Amygdala (tissue), 56 donors: ENCODE measurements at regions not wholly inside any gene's neighbourhood (a gene's known extent, or its start where the extent isn't known, plus 50 kb on each side); places are given as distances from the start of the nearest gene placed in this dataset.

Experiments
- DNase-seq, 56 donors: peaks; one replicate each; lab custom pipeline; 2025; lab: John Stamatoyannopoulos, UW

GRCh38 chr10:89879121-89879520 is 177.7 kb downstream of the KIF20B start:
- no peak for DNase-seq

- no peak for DNase-seq
Measured at GRCh38 chr10:89887406-89887805, 186.0 kb downstream of the KIF20B start.

DNA sequence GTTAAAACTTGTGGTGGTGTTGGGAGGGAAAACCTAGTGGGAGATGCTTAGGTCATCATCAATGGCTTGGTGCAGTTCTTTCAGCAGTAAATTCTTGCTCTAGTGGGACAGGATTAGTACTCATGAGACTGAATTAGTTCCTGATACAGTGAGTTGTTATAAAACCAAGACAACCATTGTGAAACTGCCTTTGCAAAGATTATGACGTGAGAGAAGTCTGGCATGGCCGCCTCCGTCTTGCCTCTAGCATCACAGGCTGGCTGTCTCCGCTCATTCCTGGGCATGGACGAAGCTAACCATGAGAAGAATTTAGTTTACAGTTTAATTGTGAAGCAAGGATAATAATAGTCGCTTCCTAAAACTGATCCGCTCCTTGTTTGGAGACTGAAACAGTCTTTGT is 186.4 kb downstream of the KIF20B start:
- DNase-seq: peak in 1 of 56 donors; percentile 4

- peak in 1 of 56 donors; percentile 12 for DNase-seq
Measured at GRCh38 chr10:89888321-89889070, 187.1 kb downstream of the KIF20B start.

DNA sequence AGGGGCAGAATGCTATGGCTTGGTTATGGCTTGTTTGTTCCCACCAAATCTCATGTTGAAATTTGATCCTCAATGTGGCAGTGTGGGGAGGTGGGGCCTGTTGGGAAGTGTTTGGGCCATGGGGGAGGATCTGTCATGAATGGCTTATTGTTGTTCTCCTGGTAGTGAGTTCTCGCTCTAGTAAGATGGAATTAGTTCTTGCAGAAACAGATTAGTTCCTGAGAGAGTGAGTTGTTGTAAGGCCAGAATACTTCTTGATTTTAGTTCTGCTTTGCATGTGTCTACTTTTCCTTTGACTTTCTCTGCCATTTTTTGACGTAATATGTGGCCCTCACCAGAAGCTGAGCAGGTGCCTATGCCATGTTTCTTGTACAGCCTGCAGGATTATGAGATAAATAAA is 188.2 kb downstream of the KIF20B start:
- peak in 2 of 56 donors; percentile 0 to 8 for DNase-seq

DNA sequence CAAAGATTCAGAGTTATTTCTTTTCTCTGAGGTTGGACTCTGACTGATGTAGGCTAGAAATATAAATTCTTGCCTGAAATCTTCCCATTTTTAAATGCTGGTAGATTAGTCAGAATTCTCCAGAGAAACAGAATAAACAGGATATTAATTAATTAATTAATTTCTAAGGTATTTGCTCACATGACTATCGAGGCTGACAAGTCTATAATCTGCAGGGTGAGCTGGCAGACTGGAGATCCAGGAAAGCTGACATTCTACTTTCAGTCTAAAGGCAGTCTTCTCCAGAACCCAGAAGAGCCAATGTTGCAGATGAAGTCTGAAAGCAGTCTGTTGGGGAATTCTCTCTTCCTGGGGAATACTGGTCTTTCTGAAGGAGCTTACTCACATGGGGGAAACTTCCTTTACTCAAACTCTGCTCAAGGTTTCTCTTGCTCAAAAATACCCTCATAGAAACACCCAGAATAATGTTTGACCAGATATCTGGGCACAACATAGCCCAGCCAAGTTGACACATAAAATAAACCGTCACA is 189.7 kb downstream of the KIF20B start:
- no peak for DNase-seq

DNA sequence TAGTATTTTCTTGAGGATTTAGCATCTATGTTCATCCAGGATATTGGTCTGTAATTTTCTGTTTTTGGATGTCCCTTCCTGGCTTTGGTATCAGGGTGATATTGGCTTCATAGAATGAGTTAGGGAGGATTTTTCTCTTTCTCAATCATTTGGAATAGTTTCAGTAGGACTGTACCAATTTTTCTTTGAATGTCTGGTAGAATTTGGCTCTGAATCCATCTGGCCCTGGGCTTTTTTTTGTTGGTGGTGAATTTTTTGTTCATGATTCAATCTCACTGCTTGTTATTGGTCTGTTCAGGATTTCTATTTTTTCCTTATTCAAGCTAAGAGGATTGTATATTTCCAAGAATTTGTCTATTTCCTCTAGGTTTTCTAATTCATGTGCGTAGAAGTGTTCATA is 192.7 kb downstream of the KIF20B start:
- no peak for DNase-seq

GRCh38 chr10:89900554-89900953 is 199.2 kb downstream of the KIF20B start:
- no peak for DNase-seq

DNA sequence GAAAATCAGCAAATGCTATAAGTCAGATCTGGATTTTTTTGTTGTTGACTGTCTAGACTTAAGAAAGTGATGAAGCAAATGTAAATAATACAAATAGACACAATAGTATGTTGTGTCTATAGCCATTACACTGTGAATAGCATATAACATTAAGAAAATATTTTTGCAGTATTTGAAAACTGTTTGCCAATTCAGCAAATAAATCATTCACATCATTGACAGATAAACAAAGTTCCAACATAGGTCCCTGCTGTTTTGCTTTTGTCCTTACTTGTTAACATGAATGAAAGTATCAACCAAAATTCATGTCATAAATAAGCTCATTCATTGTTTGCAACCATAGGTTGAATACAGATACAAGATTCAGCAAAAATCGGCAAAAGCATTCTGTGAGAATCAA is 200.5 kb downstream of the KIF20B start:
- DNase-seq: no peak

DNA sequence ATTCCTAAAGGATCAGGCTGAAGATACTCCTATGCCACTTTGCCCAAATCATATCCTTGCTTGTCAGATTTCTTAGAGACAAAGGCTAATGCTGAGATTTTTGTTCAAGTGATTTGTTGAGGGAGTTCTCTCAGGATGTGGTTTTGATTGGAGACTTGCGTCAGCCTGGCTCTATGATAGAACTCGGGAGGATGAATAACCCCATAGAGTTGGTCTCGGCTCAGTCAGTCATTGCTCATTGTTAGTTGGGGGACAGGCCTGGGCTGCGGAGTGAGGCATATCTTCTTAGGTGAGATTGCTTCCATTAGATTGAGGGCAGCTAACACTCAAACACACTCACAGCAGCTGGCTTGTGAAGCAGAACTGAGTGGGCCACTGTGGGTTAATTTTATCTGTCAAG is 203.4 kb downstream of the KIF20B start:
- DNase-seq: no peak

- DNase-seq: no peak
Measured at GRCh38 chr10:89909752-89910151, 208.4 kb downstream of the KIF20B start.

- DNase-seq: no peak
Measured at GRCh38 chr10:89915021-89915420, 213.6 kb downstream of the KIF20B start.

- no peak for DNase-seq
Measured at GRCh38 chr10:89915968-89916367, 214.6 kb downstream of the KIF20B start.

GRCh38 chr10:89916468-89917215 is 215.3 kb downstream of the KIF20B start:
- no peak for DNase-seq

GRCh38 chr10:89921403-89921802 is 220.0 kb downstream of the KIF20B start:
- no peak for DNase-seq

- no peak for DNase-seq
Measured at GRCh38 chr10:89923661-89924060, 222.3 kb downstream of the KIF20B start.

DNA sequence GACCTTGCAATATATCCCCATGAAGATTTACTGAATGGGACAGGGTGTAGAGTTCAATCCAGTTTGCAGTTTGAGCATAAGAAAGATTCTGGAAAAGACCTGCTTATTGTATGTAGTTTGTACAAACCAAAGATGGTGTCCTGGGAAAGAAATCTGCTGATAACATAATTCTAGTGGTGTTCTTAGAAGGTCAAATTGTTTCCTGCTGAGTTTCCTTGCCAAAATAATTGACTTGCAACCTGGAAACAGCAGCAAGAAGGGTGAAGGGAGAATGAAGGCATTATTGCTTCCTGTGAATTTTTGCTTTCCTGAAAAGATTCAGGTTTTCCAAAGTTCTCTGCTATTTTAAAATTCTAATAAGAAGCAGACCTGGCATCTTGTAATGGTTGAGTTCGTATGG is 222.9 kb downstream of the KIF20B start:
- no peak for DNase-seq

DNA sequence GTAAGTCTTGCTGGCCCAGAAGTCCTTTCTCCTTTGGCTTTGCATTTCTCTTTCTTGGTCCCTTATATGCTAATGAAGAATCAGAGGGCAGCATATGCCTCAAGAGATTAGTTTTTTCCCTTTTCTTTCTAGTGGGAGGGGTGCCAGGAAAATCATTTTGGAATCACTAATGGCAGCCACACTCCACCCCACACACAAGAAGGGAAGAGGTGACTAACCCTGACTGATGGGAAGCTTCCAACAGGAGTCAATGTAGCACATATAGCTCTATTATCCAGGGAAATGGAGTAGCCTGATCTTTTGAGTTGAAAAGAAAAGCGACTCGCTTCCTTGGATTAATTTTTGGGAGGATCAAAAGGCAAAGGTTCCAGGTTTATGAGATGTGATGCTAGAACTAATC is 225.3 kb downstream of the KIF20B start:
- no peak for DNase-seq

- DNase-seq: no peak
Measured at GRCh38 chr10:89929282-89930026, 228.1 kb downstream of the KIF20B start.

GRCh38 chr10:89937494-89937893 is 236.1 kb downstream of the KIF20B start:
- no peak for DNase-seq

DNA sequence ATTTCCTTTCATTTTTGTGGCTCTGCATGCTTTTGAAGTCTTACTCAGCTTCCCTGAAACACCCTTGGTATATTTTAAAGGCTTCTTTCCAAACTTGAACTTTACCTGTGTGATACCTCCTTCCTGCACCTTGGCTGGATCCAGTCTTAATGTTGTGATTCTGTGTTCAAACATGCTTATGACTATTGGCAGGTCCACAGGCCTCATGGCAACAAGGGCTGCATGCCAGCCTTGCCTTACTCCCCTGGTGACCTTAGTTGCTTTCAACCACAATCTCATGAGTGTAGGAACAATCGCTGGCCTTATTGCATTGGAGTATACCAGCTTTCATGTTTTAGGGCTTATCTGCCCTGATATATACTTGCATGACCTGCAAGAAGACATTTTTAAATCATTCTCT is 238.7 kb downstream of the KIF20B start:
- DNase-seq: no peak
